ENCODE measurements at regions not wholly inside any gene's neighbourhood (a gene's known extent, or its start where the extent isn't known, plus 50 kb on each side); places are given as distances from the start of the nearest gene placed in this dataset.
A peak's percentile ranks its signal among the peaks of the same experiment; 100 is the strongest.

GRCh38 chr5:165108809-165109208 is 1603.4 kb downstream of the MAT2B start:
- DNase-seq (ENCODE audit: low read depth in 2 of 3, low spot score in 2 of 3) = no peak

DNA sequence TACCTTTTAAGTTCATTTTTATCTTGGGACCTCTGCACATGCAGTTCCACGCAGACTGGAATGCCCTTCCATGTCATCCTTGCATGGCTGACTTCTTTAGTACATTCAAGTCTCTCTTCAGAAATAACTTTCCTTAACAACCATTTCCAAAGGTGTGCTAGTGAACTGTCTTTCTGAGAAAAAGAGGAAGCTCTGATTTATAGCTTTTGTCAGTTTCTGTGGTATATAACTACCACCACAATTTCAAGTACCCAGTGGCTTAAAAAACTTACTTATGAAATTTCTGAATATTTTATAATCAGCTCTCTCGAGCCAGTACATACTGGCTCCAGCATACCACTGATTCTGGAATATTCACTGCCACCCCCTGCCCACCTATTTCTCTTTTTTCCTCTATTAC is 1613.8 kb downstream of the MAT2B start:
- peak in 1 of 3 donors; percentile 40 for DNase-seq (ENCODE audit: low read depth in 2 of 3, low spot score in 2 of 3)

DNA sequence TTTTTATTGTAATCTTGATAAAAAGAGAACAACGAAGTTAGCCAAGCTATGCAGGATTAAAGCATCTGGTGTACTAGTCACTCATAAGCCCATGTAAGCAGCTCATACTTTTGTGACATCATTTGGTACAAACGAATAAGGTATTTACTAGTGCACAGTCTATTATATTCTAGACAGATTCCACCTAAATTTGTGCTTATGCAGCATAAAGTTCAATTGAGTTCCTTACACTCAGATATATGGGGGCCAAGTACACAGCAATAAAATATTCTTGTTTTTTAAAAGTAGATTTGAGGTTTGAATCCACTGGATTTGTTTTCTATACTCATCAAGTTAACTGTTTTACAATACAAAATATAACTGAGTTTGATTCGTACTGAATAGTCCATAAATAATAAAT is 1621.2 kb downstream of the MAT2B start:
- DNase-seq (ENCODE audit: low read depth in 2 of 3, low spot score in 2 of 3) = no peak

DNA sequence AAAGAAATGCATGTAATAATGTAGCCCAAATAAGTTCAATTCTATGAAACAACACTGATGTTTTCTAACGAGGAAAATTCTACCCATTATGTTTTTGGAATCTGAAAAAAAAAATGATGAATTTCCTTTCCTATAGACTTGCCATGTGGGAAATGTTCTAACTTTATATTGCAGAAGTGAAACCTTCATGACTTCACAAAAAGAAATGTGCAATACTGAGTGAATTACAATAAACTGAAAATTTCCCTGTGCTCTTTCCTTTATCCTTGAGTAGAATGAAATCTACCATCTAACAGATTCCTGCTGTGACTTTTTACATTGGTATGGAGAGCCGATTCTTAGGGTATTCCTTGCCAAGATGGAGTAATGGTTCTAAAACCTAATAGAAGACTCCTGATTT is 1622.5 kb downstream of the MAT2B start:
- DNase-seq (ENCODE audit: low read depth in 2 of 3, low spot score in 2 of 3) = no peak

DNA sequence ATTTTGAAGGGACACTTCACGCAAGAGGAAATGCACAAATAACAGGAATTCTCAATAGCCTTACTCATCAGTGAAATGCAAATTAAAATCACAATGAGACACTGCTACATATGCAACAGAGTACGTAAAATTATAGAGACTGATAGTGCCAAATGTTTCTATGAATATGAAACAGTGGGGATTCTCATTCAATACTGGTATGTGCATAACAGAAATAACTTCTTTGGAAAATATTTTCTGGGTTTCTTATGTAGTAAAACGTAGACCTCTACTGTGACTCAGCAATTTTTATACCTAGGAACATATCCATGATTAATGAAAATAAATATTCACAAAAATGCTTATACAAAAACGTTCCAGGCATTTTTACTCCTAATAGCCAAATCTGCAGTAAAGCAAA is 1625.2 kb downstream of the MAT2B start:
- no peak for DNase-seq (ENCODE audit: low read depth in 2 of 3, low spot score in 2 of 3)

GRCh38 chr5:165134155-165134554 is 1628.7 kb downstream of the MAT2B start:
- no peak for DNase-seq (ENCODE audit: low read depth in 2 of 3, low spot score in 2 of 3)

DNA sequence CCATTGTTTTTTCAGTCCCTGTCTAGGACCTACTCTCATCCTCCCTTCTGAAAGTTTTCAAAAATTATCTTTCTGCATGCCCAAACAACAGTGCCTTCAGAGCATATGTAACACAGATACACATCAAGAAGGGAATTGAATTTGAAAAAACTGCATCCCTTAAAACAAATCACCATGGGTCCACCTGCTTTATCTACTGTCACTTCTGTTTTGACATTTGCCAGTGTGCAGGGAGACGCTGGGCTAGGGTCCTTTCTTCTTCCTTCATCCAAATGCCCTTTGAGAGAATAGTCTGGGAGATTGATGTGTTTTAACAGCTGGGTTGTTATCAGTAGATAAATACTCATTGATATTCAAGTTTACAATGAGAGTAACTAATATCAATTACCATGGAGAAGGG is 1630.1 kb downstream of the MAT2B start:
- DNase-seq (ENCODE audit: low read depth in 2 of 3, low spot score in 2 of 3) = no peak

DNA sequence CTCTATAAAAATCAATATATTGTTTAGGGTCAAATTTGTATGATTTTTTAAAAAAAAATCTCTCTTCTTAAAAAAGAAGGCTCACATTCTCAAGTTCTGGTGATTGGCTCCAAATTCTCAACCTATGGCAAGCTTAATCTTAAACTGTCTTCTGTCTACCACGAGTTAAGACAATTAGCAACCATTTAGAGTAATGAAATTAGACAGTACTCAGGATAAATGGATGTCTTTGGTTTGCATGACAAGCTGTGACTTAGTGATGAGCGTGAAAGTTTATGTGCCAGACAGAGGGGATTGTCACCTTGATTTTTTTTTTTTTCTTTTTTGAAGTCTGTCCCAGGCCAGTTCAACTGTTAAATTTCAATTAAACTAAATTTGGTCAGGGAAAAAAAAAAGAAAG is 1632.3 kb downstream of the MAT2B start:
- DNase-seq (ENCODE audit: low read depth in 2 of 3, low spot score in 2 of 3) = no peak

- no peak for DNase-seq (ENCODE audit: low read depth in 2 of 3, low spot score in 2 of 3)
Measured at GRCh38 chr5:165138236-165138635, 1632.8 kb downstream of the MAT2B start.

DNA sequence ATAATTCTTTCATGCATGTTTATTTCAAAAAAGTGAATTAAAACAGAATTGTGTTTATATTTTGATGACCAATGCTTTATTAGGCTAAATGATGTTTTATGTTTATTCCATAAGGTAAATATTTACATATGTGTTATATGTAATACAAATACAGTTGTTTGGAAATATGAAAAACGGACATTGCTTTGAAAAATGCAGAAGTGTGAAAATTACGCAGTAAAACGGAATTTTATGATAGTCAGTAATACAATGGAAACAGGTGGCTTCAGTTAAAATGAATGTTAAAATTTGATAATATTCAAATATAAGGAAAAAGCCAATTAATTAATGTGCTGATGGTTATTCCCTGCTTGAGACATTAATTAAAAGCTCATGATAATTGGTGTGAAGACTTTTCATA is 1633.8 kb downstream of the MAT2B start:
- no peak for DNase-seq (ENCODE audit: low read depth in 2 of 3, low spot score in 2 of 3)

- DNase-seq (ENCODE audit: low read depth in 2 of 3, low spot score in 2 of 3) = peak in 2 of 3 donors; percentile 41 to 76
Measured at GRCh38 chr5:165139721-165140120, 1634.3 kb downstream of the MAT2B start.

DNA sequence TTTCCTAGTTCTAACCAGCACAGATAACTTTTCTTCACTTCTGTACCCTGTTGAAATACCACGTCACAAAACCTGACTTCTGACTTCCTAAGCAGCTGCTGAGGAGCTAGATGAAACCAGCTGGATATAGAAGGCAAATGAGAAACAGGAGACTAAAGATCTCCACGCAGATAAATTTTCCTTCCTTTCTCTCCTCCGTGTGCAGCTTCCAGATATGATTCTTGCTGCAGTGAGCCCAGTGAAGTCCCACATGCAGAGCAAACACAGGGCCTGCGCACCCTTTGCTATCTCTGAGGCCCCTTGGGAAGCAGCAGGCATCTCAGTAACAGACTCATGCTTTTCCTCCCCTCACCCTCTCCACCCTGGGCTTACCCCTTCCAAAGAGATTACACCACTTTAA is 1638.3 kb downstream of the MAT2B start:
- peak in 1 of 3 donors; percentile 24 for DNase-seq (ENCODE audit: low read depth in 2 of 3, low spot score in 2 of 3)

DNA sequence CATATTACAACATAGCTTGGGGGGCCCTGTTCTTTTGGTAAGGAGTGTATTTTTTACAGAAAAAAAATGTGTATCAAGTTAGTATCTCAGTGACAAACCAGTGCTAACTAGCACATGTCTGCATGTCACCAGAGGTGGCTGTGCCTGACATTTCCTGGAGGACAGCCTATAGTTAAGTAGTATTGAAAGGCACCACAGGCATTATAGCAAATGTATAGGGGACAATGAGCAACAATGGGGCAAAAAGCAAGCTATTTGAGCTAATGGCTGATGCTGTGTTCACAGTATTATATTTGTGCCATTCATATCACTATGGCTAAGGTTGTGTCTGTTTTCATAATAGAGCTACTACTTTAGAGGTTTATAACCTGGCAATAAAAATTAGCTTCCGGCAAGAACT is 1644.0 kb downstream of the MAT2B start:
- DNase-seq (ENCODE audit: low read depth in 2 of 3, low spot score in 2 of 3) = no peak

- no peak for DNase-seq (ENCODE audit: low read depth in 2 of 3, low spot score in 2 of 3)
Measured at GRCh38 chr5:165152058-165152457, 1646.6 kb downstream of the MAT2B start.

- no peak for DNase-seq (ENCODE audit: low read depth in 2 of 3, low spot score in 2 of 3)
Measured at GRCh38 chr5:165157219-165157618, 1651.8 kb downstream of the MAT2B start.

GRCh38 chr5:165161204-165161603 is 1655.8 kb downstream of the MAT2B start:
- DNase-seq (ENCODE audit: low read depth in 2 of 3, low spot score in 2 of 3) = no peak

- no peak for DNase-seq (ENCODE audit: low read depth in 2 of 3, low spot score in 2 of 3)
Measured at GRCh38 chr5:165163861-165164260, 1658.4 kb downstream of the MAT2B start.

DNA sequence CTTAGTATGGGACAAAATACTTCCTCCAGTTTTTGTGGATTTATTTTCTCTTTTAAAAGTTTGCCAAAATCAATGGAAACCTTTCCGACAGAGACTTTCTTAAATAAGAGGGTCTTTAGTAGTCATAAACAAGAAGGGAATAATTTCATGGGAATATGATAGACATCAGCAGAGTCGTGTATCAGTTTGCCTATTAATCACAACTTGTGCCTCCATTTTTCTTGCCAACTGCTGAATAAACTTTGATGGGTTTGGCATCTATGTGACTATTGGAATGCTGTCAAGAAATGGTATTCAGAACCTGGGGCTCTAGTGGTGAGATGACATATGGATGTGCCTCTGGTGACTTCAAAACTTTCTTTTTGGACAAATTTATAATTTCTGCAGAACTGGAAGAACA is 1668.2 kb downstream of the MAT2B start:
- DNase-seq (ENCODE audit: low read depth in 2 of 3, low spot score in 2 of 3) = no peak

DNA sequence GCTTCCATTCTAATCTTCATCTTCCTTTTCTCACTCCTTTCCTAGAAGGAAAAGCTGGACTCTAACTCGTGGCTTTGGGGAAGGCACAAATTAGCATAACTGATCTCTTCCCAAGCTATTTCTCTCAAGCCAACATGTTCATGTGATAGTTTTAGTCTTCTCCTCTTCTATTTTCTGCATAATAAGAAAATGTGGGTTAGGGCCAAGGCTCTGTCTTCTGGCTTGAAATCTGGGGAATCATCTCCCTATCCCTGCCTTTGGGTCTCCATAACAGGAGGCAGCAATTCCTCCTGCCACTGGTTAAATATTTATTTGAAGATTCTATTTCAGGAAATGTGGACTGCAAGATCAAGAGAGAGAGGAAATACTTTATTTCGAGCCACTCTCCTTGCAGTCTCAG is 1669.6 kb downstream of the MAT2B start:
- no peak for DNase-seq (ENCODE audit: low read depth in 2 of 3, low spot score in 2 of 3)

- DNase-seq (ENCODE audit: low read depth in 2 of 3, low spot score in 2 of 3) = no peak
Measured at GRCh38 chr5:165184183-165184582, 1678.8 kb downstream of the MAT2B start.

DNA sequence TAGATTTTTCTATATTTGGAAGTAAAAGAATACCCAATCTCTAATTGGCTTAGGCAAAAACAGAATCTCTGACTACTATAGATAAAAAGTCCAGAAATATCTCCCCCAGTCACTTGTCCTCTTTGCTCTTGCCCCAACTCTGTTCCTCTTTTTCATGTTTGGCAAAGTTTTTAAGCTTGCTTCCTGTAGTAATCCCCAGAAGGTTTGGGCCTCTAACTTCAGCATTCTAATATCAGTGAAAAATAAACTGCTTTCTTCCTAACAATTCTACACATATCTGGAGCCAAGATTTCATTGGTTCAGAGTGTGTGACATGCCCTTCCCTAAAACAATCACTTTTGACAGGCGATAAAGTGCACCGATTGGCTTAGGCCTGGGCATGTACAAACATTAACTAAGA is 1680.3 kb downstream of the MAT2B start:
- DNase-seq (ENCODE audit: low read depth in 2 of 3, low spot score in 2 of 3) = peak in 1 of 3 donors; percentile 51

DNA sequence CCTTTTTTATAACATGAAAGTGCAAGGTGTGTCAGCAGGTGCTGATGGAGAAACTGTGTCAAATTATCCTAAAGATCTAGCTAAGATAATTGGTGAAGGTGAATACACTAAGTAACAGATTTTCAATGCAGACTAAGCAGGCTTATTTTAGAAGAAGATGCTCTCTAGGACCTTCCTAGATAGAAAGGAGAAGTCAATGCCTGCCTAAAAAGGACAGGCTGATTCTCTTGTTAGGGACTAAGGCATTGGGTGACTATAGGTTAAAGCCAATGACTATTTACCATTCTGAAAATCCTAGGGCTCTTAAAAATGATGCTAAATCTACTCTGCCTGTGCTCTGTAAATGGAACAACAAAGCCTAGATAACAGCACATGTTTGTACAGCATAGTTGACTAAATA is 1682.4 kb downstream of the MAT2B start:
- no peak for DNase-seq (ENCODE audit: low read depth in 2 of 3, low spot score in 2 of 3)

GRCh38 chr5:165188556-165189175 is 1683.2 kb downstream of the MAT2B start:
- peak in 1 of 3 donors; percentile 39 for DNase-seq (ENCODE audit: low read depth in 2 of 3, low spot score in 2 of 3)

Measured in hematopoietic multipotent progenitor cell (in vitro differentiated cells).